WI38 (cell line): ENCODE measurements at regions not wholly inside any gene's neighbourhood (a gene's known extent, or its start where the extent isn't known, plus 50 kb on each side); places are given as distances from the start of the nearest gene placed in this dataset.

Source experiments
- H3K4me3 ChIP-seq: 2 replicates; pipeline ENCODE4 v1.5.1; 2011; ENCODE audit warnings: low read depth, mild to moderate bottlenecking, control low read depth, low read length
- CTCF ChIP-seq: IDR thresholded peaks from 2 replicates; pipeline ENCODE4 v1.5.1; 2012; ENCODE audit warnings: low read depth, mild to moderate bottlenecking, control low read depth, low read length

GRCh38 chr12:41981758-41982157, 162.9 kb downstream of the GXYLT1 start:
- H3K4me3 ChIP-seq = no peak overlapping the region
- no peak for TF ChIP-seq CTCF

- TF ChIP-seq CTCF = no peak
- H3K4me3 ChIP-seq = no peak overlapping the region
Measured at GRCh38 chr12:41981013-41981412, 163.7 kb downstream of the GXYLT1 start.

GRCh38 chr12:41980390-41980789, 164.3 kb downstream of the GXYLT1 start:
- H3K4me3 ChIP-seq = no peak overlapping the region
- no peak for TF ChIP-seq CTCF

GRCh38 chr12:41979574-41979973, 165.1 kb downstream of the GXYLT1 start:
- TF ChIP-seq CTCF = no peak
- no peak overlapping the region for H3K4me3 ChIP-seq

GRCh38 chr12:41972598-41972997, 172.1 kb downstream of the GXYLT1 start:
- no peak for TF ChIP-seq CTCF

GRCh38 chr12:41972196-41972595, 172.5 kb downstream of the GXYLT1 start:
- TF ChIP-seq CTCF = no peak
- H3K4me3 ChIP-seq = no peak overlapping the region

More at GRCh38 chr12:41972598-41972997, 172.1 kb downstream of the GXYLT1 start:
- H3K4me3 ChIP-seq = no peak overlapping the region

GRCh38 chr12:41970744-41971143, 173.9 kb downstream of the GXYLT1 start:
- H3K4me3 ChIP-seq = no peak overlapping the region
- TF ChIP-seq CTCF = no peak
